ENCODE measurements at regions not wholly inside any gene's neighbourhood (a gene's known extent, or its start where the extent isn't known, plus 50 kb on each side); places are given as distances from the start of the nearest gene placed in this dataset.

- no peak overlapping the region for H3K9ac ChIP-seq (ENCODE audit: low read length)
- no peak overlapping the region for H2AFZ ChIP-seq (ENCODE audit: low read length)
- H3K36me3 ChIP-seq (ENCODE audit: insufficient read depth, low read length), result no peaks in the 10 kb centered on the region
- H4K20me1 ChIP-seq (ENCODE audit: insufficient read depth, low read length), result no peaks in the 10 kb centered on the region
- H3K4me2 ChIP-seq (ENCODE audit: low read length), result no peak overlapping the region
- H3K9me3 ChIP-seq (ENCODE audit: low read length), result no peaks in the 10 kb centered on the region
- no peaks in the 10 kb centered on the region; the same call in 1 of the 2 replicates for H3K9me2 ChIP-seq (ENCODE audit: low read depth, low read length)
- H3K27me3 ChIP-seq (ENCODE audit: insufficient read depth, low read length), result no peaks in the 10 kb centered on the region
- no peak for TF ChIP-seq CTCF (IDR thresholded peaks at IDR 0.05; ENCODE audit: low read length)
- no peak for TF ChIP-seq EZH2 (IDR thresholded peaks at IDR 0.05; ENCODE audit: borderline replicate concordance, low read length)
- no peak overlapping the region for H3K4me3 ChIP-seq (ENCODE audit: low read depth, low read length, poor library complexity, severe bottlenecking)
- H3F3A ChIP-seq (ENCODE audit: insufficient read depth, low read length), result no peaks in the 10 kb centered on the region
- no peak overlapping the region for H3K27ac ChIP-seq (ENCODE audit: low read depth, low read length, poor library complexity, severe bottlenecking)
- no peaks in the 10 kb centered on the region for H3K4me1 ChIP-seq (ENCODE audit: insufficient read depth, low read length, severe bottlenecking)
- H3K79me2 ChIP-seq (ENCODE audit: insufficient read depth, low read length), result no peaks in the 10 kb centered on the region
Measured at GRCh38 chr3:70433091-70433490, 120.7 kb upstream of the MDFIC2 start.

DNA sequence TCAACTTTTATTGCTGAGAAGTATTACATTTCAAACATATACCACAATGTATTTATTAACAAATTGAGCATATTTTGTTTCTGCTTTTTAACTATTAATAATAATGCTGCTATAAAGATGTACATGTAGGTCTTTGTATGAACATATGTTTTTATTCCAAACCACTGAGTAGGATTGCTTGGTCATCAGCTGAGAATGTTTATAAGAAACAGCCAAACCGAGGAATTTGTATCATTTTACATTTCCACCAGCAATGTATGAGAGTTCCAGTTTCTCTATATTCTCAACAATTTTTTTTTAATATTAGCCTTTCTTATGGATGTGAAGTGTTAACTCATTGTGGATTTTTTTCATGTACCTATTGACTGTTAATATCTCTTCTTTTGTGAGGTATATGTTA is 119.5 kb upstream of the MDFIC2 start:
- Histone ChIP-seq H3K9me2 (ENCODE audit: low read depth, low read length) (no peaks in the 10 kb centered on the region; the same call in 1 of the 2 replicates), H3K4me2 (ENCODE audit: low read length) (no peak overlapping the region), H3K4me1 (ENCODE audit: insufficient read depth, low read length, severe bottlenecking) (no peaks in the 10 kb centered on the region), H4K20me1 (ENCODE audit: insufficient read depth, low read length) (no peaks in the 10 kb centered on the region), H3F3A (ENCODE audit: insufficient read depth, low read length) (no peaks in the 10 kb centered on the region), H3K36me3 (ENCODE audit: insufficient read depth, low read length) (no peaks in the 10 kb centered on the region), H3K9ac (ENCODE audit: low read length) (no peak overlapping the region), H3K27me3 (ENCODE audit: insufficient read depth, low read length) (no peaks in the 10 kb centered on the region), H2AFZ (ENCODE audit: low read length) (no peak overlapping the region), H3K79me2 (ENCODE audit: insufficient read depth, low read length) (no peaks in the 10 kb centered on the region), H3K27ac (ENCODE audit: low read depth, low read length, poor library complexity, severe bottlenecking) (no peak overlapping the region), H3K9me3 (ENCODE audit: low read length) (no peaks in the 10 kb centered on the region), H3K4me3 (ENCODE audit: low read depth, low read length, poor library complexity, severe bottlenecking) (no peak overlapping the region)
- TF ChIP-seq CTCF (IDR thresholded peaks at IDR 0.05; ENCODE audit: low read length) (no peak), EZH2 (IDR thresholded peaks at IDR 0.05; ENCODE audit: borderline replicate concordance, low read length) (no peak)

DNA sequence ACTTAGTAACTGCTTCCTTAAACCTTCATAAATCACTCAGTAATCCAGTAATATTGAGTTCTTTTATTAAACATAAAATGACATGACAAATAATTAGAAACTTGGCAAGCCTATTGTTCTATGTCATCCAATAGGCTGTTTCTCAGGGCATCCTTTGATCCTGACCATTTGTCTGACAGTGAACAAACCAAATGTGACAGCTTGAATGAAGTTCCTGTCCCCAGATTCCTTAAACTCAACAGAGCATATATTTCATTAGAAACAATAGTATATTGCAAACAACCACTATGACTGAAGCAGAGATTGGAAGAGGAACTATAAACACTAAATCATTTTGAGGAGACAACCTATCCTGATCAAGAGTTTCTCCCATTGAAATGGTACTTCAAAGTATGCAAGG is 113.6 kb upstream of the MDFIC2 start:
- Histone ChIP-seq H3K4me2 (ENCODE audit: low read length) (no peak overlapping the region), H3K27me3 (ENCODE audit: insufficient read depth, low read length) (no peaks in the 10 kb centered on the region), H4K20me1 (ENCODE audit: insufficient read depth, low read length) (no peaks in the 10 kb centered on the region), H3K36me3 (ENCODE audit: insufficient read depth, low read length) (no peaks in the 10 kb centered on the region), H3K4me3 (ENCODE audit: low read depth, low read length, poor library complexity, severe bottlenecking) (no peak overlapping the region), H3K79me2 (ENCODE audit: insufficient read depth, low read length) (no peaks in the 10 kb centered on the region), H3K9me3 (ENCODE audit: low read length) (no peaks in the 10 kb centered on the region), H3F3A (ENCODE audit: insufficient read depth, low read length) (no peaks in the 10 kb centered on the region), H3K4me1 (ENCODE audit: insufficient read depth, low read length, severe bottlenecking) (no peaks in the 10 kb centered on the region), H3K9me2 (ENCODE audit: low read depth, low read length) (no peaks in the 10 kb centered on the region), H3K27ac (ENCODE audit: low read depth, low read length, poor library complexity, severe bottlenecking) (no peak overlapping the region), H3K9ac (ENCODE audit: low read length) (no peak overlapping the region), H2AFZ (ENCODE audit: low read length) (no peak overlapping the region)
- no peak for TF ChIP-seq CTCF (IDR thresholded peaks at IDR 0.05; ENCODE audit: low read length)
- TF ChIP-seq EZH2 (IDR thresholded peaks at IDR 0.05; ENCODE audit: borderline replicate concordance, low read length), result no peak

Measured in OCI-LY1 (cell line).